ENCODE measurements at regions not wholly inside any gene's neighbourhood (a gene's known extent, or its start where the extent isn't known, plus 50 kb on each side); places are given as distances from the start of the nearest gene placed in this dataset.

- no peak for DNase-seq
- TF ChIP-seq CTCF (IDR thresholded peaks at IDR 0.05) (no peak), POLR2A (IDR thresholded peaks at IDR 0.05) (no peak)
- Histone ChIP-seq H3K36me3 (replicated peaks in 1 of 2) (no peaks in the 10 kb centered on the region), H3K27ac (no peak overlapping the region), H3K27me3 (no peaks in the 10 kb centered on the region), H3K9me3 (replicated peaks in 1 of 3) (no peaks in the 10 kb centered on the region), H3K4me3 (no peak overlapping the region), H3K4me1 (replicated peaks in 1 of 2) (no peaks in the 10 kb centered on the region)
- intact Hi-C loops (cut with DNase I) = no loop called here
- WGBS, 4 donors = 74 to 85% (median 76%) methylated on average over 3 of the region's 3 CpGs
Measured at GRCh38 chr4:126698224-126698623, 934.5 kb upstream of the INTU start.

GRCh38 chr4:126701756-126702155 is 931.0 kb upstream of the INTU start:
- no peak for TF ChIP-seq CTCF (IDR thresholded peaks at IDR 0.05)
- no peak for TF ChIP-seq POLR2A (IDR thresholded peaks at IDR 0.05)
- 81 to 95% (median 82%) methylated on average over 2 of the region's 2 CpGs for WGBS, 4 donors
- intact Hi-C loops (cut with DNase I) = no loop called here
- Histone ChIP-seq H3K9me3 (replicated peaks in 1 of 3) (no peaks in the 10 kb centered on the region), H3K36me3 (replicated peaks in 1 of 2) (no peaks in the 10 kb centered on the region), H3K27me3 (no peaks in the 10 kb centered on the region), H3K4me1 (replicated peaks in 1 of 2) (no peaks in the 10 kb centered on the region), H3K4me3 (no peak overlapping the region), H3K27ac (no peak overlapping the region)
- no peak for DNase-seq

- Histone ChIP-seq H3K27ac (no peak overlapping the region), H3K27me3 (no peaks in the 10 kb centered on the region), H3K4me3 (no peak overlapping the region), H3K4me1 (replicated peaks in 1 of 2) (no peaks in the 10 kb centered on the region), H3K9me3 (replicated peaks in 1 of 3) (no peaks in the 10 kb centered on the region), H3K36me3 (replicated peaks in 1 of 2) (no peaks in the 10 kb centered on the region)
- TF ChIP-seq CTCF (IDR thresholded peaks at IDR 0.05) (no peak), POLR2A (IDR thresholded peaks at IDR 0.05) (no peak)
- WGBS, 4 donors = 65 to 88% (median 79%) methylated on average over 1 of the region's 1 CpG
- DNase-seq = no peak
- intact Hi-C loops (cut with DNase I) = no loop called here
Measured at GRCh38 chr4:126702747-126703146, 930.0 kb upstream of the INTU start.

- intact Hi-C loops (cut with DNase I) = no loop called here
- Histone ChIP-seq H3K36me3 (replicated peaks in 1 of 2) (no peaks in the 10 kb centered on the region), H3K27ac (no peak overlapping the region), H3K4me3 (no peak overlapping the region), H3K4me1 (replicated peaks in 1 of 2) (no peaks in the 10 kb centered on the region), H3K9me3 (replicated peaks in 1 of 3) (no peaks in the 10 kb centered on the region), H3K27me3 (no peaks in the 10 kb centered on the region)
- 65 to 75% (median 70%) methylated on average over 3 of the region's 3 CpGs for WGBS, 4 donors
- TF ChIP-seq POLR2A (IDR thresholded peaks at IDR 0.05) (no peak), CTCF (IDR thresholded peaks at IDR 0.05) (no peak)
- DNase-seq = no peak
Measured at GRCh38 chr4:126705266-126705665, 927.5 kb upstream of the INTU start.
